Middle frontal gyrus (tissue), 1 donor: ENCODE measurements at regions not wholly inside any gene's neighbourhood (a gene's known extent, or its start where the extent isn't known, plus 50 kb on each side); places are given as distances from the start of the nearest gene placed in this dataset.

Experiments
- DNase-seq: peaks from one replicate; pipeline ENCODE4 v3.0.0-alpha.2; 2015; ENCODE audit warnings: low spot score; ENCODE audit errors: extremely low spot score

GRCh38 chr2:129318581-129319421 is 660.7 kb upstream of the RAB6C start:
- DNase-seq = no peak

- no peak for DNase-seq
Measured at GRCh38 chr2:129319422-129319717, 660.1 kb upstream of the RAB6C start.

- DNase-seq = no peak
Measured at GRCh38 chr2:129320288-129320687, 659.2 kb upstream of the RAB6C start.

- DNase-seq = no peak
Measured at GRCh38 chr2:129324349-129324748, 655.1 kb upstream of the RAB6C start.

- no peak for DNase-seq
Measured at GRCh38 chr2:129325151-129325550, 654.3 kb upstream of the RAB6C start.

GRCh38 chr2:129329574-129329973 is 649.9 kb upstream of the RAB6C start:
- DNase-seq = no peak

- DNase-seq = no peak
Measured at GRCh38 chr2:129330504-129330903, 649.0 kb upstream of the RAB6C start.

GRCh38 chr2:129331638-129332037 is 647.8 kb upstream of the RAB6C start:
- DNase-seq = no peak

GRCh38 chr2:129334128-129334527 is 645.3 kb upstream of the RAB6C start:
- no peak for DNase-seq

GRCh38 chr2:129334696-129335410 is 644.6 kb upstream of the RAB6C start:
- no peak for DNase-seq

- DNase-seq = no peak
Measured at GRCh38 chr2:129336276-129336675, 643.2 kb upstream of the RAB6C start.

GRCh38 chr2:129337076-129337475 is 642.4 kb upstream of the RAB6C start:
- DNase-seq = no peak

GRCh38 chr2:129345540-129345939 is 633.9 kb upstream of the RAB6C start:
- DNase-seq = no peak

GRCh38 chr2:129347486-129348217 is 631.8 kb upstream of the RAB6C start:
- no peak for DNase-seq

GRCh38 chr2:129354631-129355030 is 624.8 kb upstream of the RAB6C start:
- no peak for DNase-seq

GRCh38 chr2:129361688-129362087 is 617.8 kb upstream of the RAB6C start:
- no peak for DNase-seq

- DNase-seq = no peak
Measured at GRCh38 chr2:129366263-129366662, 613.2 kb upstream of the RAB6C start.

GRCh38 chr2:129367107-129367506 is 612.4 kb upstream of the RAB6C start:
- no peak for DNase-seq

- DNase-seq = no peak
Measured at GRCh38 chr2:129369437-129369836, 610.0 kb upstream of the RAB6C start.

GRCh38 chr2:129374452-129374851 is 605.0 kb upstream of the RAB6C start:
- DNase-seq = no peak

GRCh38 chr2:129375632-129376425 is 603.6 kb upstream of the RAB6C start:
- peak; percentile 44 for DNase-seq
